ENCODE measurements at regions not wholly inside any gene's neighbourhood (a gene's known extent, or its start where the extent isn't known, plus 50 kb on each side); places are given as distances from the start of the nearest gene placed in this dataset.

GRCh38 chr9:126155756-126156664 is 170.6 kb upstream of the MVB12B start:
- in situ Hi-C loops (cut with HindIII; ENCODE audit: low pct_unique_long_range_greater_than_20kb, low sequenced_read_pairs), result no loop called here
- no peak for DNase-seq (ENCODE audit: low read depth, low spot score)

- DNase-seq (ENCODE audit: low read depth, low spot score), result no peak
- in situ Hi-C loops (cut with HindIII; ENCODE audit: low pct_unique_long_range_greater_than_20kb, low sequenced_read_pairs), result no loop called here
These were observed 169.7 kb upstream of the MVB12B start for GRCh38 chr9:126156898-126157297.

GRCh38 chr9:126157423-126157822 is 169.2 kb upstream of the MVB12B start:
- no peak for DNase-seq (ENCODE audit: low read depth, low spot score)
- in situ Hi-C loops (cut with HindIII; ENCODE audit: low pct_unique_long_range_greater_than_20kb, low sequenced_read_pairs), result no loop called here

GRCh38 chr9:126157826-126158587 is 168.6 kb upstream of the MVB12B start:
- DNase-seq (ENCODE audit: low read depth, low spot score), result no peak
- in situ Hi-C loops (cut with HindIII; ENCODE audit: low pct_unique_long_range_greater_than_20kb, low sequenced_read_pairs), result no loop called here

- in situ Hi-C loops (cut with HindIII; ENCODE audit: low pct_unique_long_range_greater_than_20kb, low sequenced_read_pairs), result no loop called here
- no peak for DNase-seq (ENCODE audit: low read depth, low spot score)
These were observed 167.8 kb upstream of the MVB12B start for GRCh38 chr9:126158588-126159429.

- in situ Hi-C loops (cut with HindIII; ENCODE audit: low pct_unique_long_range_greater_than_20kb, low sequenced_read_pairs), result no loop called here
- no peak for DNase-seq (ENCODE audit: low read depth, low spot score)
These were observed 167.1 kb upstream of the MVB12B start for GRCh38 chr9:126159430-126160060.

- no peak for DNase-seq (ENCODE audit: low read depth, low spot score)
- in situ Hi-C loops (cut with HindIII; ENCODE audit: low pct_unique_long_range_greater_than_20kb, low sequenced_read_pairs), result no loop called here
These were observed 166.4 kb upstream of the MVB12B start for GRCh38 chr9:126160067-126160853.

- no peak for DNase-seq (ENCODE audit: low read depth, low spot score)
- in situ Hi-C loops (cut with HindIII; ENCODE audit: low pct_unique_long_range_greater_than_20kb, low sequenced_read_pairs), result no loop called here
These were observed 165.7 kb upstream of the MVB12B start for GRCh38 chr9:126160854-126161329.

GRCh38 chr9:126162611-126163381 is 163.8 kb upstream of the MVB12B start:
- in situ Hi-C loops (cut with HindIII; ENCODE audit: low pct_unique_long_range_greater_than_20kb, low sequenced_read_pairs), result no loop called here
- no peak for DNase-seq (ENCODE audit: low read depth, low spot score)

- in situ Hi-C loops (cut with HindIII; ENCODE audit: low pct_unique_long_range_greater_than_20kb, low sequenced_read_pairs), result no loop called here
- no peak for DNase-seq (ENCODE audit: low read depth, low spot score)
These were observed 161.7 kb upstream of the MVB12B start for GRCh38 chr9:126164796-126165525.

- DNase-seq (ENCODE audit: low read depth, low spot score), result no peak
These were observed 160.9 kb upstream of the MVB12B start for GRCh38 chr9:126165755-126166154.

GRCh38 chr9:126166291-126166690 is 160.3 kb upstream of the MVB12B start:
- DNase-seq (ENCODE audit: low read depth, low spot score), result no peak
- in situ Hi-C loops (cut with HindIII; ENCODE audit: low pct_unique_long_range_greater_than_20kb, low sequenced_read_pairs), result no loop called here

More at GRCh38 chr9:126165755-126166154, 160.9 kb upstream of the MVB12B start:
- in situ Hi-C loops (cut with HindIII; ENCODE audit: low pct_unique_long_range_greater_than_20kb, low sequenced_read_pairs), result no loop called here

GRCh38 chr9:126166866-126167265 is 159.8 kb upstream of the MVB12B start:
- in situ Hi-C loops (cut with HindIII; ENCODE audit: low pct_unique_long_range_greater_than_20kb, low sequenced_read_pairs), result no loop called here
- no peak for DNase-seq (ENCODE audit: low read depth, low spot score)

- DNase-seq (ENCODE audit: low read depth, low spot score), result no peak
- in situ Hi-C loops (cut with HindIII; ENCODE audit: low pct_unique_long_range_greater_than_20kb, low sequenced_read_pairs), result no loop called here
These were observed 156.9 kb upstream of the MVB12B start for GRCh38 chr9:126169736-126170135.

- in situ Hi-C loops (cut with HindIII; ENCODE audit: low pct_unique_long_range_greater_than_20kb, low sequenced_read_pairs), result no loop called here
- no peak for DNase-seq (ENCODE audit: low read depth, low spot score)
These were observed 156.3 kb upstream of the MVB12B start for GRCh38 chr9:126170286-126170823.

Data from SK-MEL-5 (cell line).